ENCODE measurements at regions not wholly inside any gene's neighbourhood (a gene's known extent, or its start where the extent isn't known, plus 50 kb on each side); places are given as distances from the start of the nearest gene placed in this dataset.

- no peak for TF ChIP-seq CTCF (IDR thresholded peaks at IDR 0.05)
- TF ChIP-seq POLR2A (IDR thresholded peaks at IDR 0.05), result no peak
- TF ChIP-seq POLR2AphosphoS5 (IDR thresholded peaks at IDR 0.05), result no peak
- TF ChIP-seq EP300 (IDR thresholded peaks at IDR 0.05), result no peak
Measured at GRCh38 chr3:150243466-150243865, 164.6 kb upstream of the TSC22D2 start.
